CD4-positive, alpha-beta T cell (primary cell): ENCODE measurements at regions not wholly inside any gene's neighbourhood (a gene's known extent, or its start where the extent isn't known, plus 50 kb on each side); places are given as distances from the start of the nearest gene placed in this dataset.

ENCODE experiments used
- ATAC-seq: fragments of 200-7000 bp; cut with Tn5 transposase; one replicate; pipeline ENCODE4 v1.10.0; 2022; ENCODE audit warnings: mild to moderate bottlenecking; ENCODE audit not compliant: poor library complexity
- CTCF ChIA-PET: fragments of 350-600 bp; sonication (Branson Sonifier 250); formaldehyde crosslinking; loops from one replicate; lab custom pipeline; 2021; ENCODE audit warnings: antibody characterized with exemption, inconsistent platforms; lab: Charles Lee
- POLR2A ChIA-PET: fragments of 350-600 bp; sonication (Branson Sonifier 250); formaldehyde crosslinking; loops from one replicate; lab custom pipeline; 2021; ENCODE audit warnings: antibody characterized with exemption, inconsistent platforms; lab: Charles Lee
- DNase-seq, 14 experiments: peaks; one replicate each; pipeline ENCODE4 v3.0.0-alpha.2; 2013 to 2020; ENCODE audit warnings: mixed read lengths in 2 of 14
- H3K27ac ChIP-seq, 2 donors: one replicate each; pipeline versions ENCODE4 v1.5.1 to v1.7.0; 2013; ENCODE audit warnings: low read length in 2 of 2, low read depth in 1 of 2, mild to moderate bottlenecking in 1 of 2
- H3K27me3 ChIP-seq, 2 experiments: 1 replicate in 1 of 2; 2 replicates in 1 of 2; pipeline versions ENCODE4 v1.6.1 to v1.7.0; 2013; ENCODE audit warnings: low read length in 2 of 2, control low read depth in 1 of 2, mild to moderate bottlenecking in 1 of 2, moderate library complexity in 1 of 2; ENCODE audit not compliant: insufficient read depth in 2 of 2, control insufficient read depth in 1 of 2
- H3K36me3 ChIP-seq: one replicate; pipeline ENCODE4 v1.6.1; 2013; ENCODE audit warnings: low read length, control low read depth; ENCODE audit not compliant: insufficient read depth
- H3K4me1 ChIP-seq: one replicate; pipeline ENCODE4 v1.6.1; 2013; ENCODE audit warnings: low read length, control low read depth; ENCODE audit not compliant: insufficient read depth
- H3K4me3 ChIP-seq: one replicate; pipeline ENCODE4 v1.5.1; 2013; ENCODE audit warnings: mild to moderate bottlenecking, low read length, moderate library complexity
- H3K9me3 ChIP-seq, 2 experiments: 1 replicate in 1 of 2; 2 replicates in 1 of 2; pipeline versions ENCODE4 v1.6.1 to v1.7.0; 2013; ENCODE audit warnings: low read length in 2 of 2, mild to moderate bottlenecking in 2 of 2, control low read depth in 1 of 2, moderate library complexity in 1 of 2; ENCODE audit not compliant: control insufficient read depth in 1 of 2, insufficient read depth in 1 of 2
- H3K27ac Mint-ChIP-seq: one replicate; pipeline ENCODE4 v1.8.0; 2020; ENCODE audit warnings: mixed read lengths
- H3K27me3 Mint-ChIP-seq: one replicate; pipeline ENCODE4 v1.8.0; 2021; ENCODE audit warnings: mixed read lengths
- H3K36me3 Mint-ChIP-seq: one replicate; pipeline ENCODE4 v1.8.0; 2021; ENCODE audit warnings: low read depth, mixed read lengths
- H3K4me1 Mint-ChIP-seq: one replicate; pipeline ENCODE4 v1.8.0; 2021; ENCODE audit warnings: low read depth, mixed read lengths
- H3K4me3 Mint-ChIP-seq: one replicate; pipeline ENCODE4 v1.8.0; 2020; ENCODE audit warnings: mild to moderate bottlenecking, mixed read lengths
- H3K9me3 Mint-ChIP-seq: one replicate; pipeline ENCODE4 v1.8.0; 2020; ENCODE audit warnings: mixed read lengths
- intact Hi-C, 2 experiments: fragments of 100-400 bp; cut with DNase I in 1 of 2; cut with micrococcal nuclease in 1 of 2; formaldehyde crosslinking; loops; one replicate each; pipeline versions ENCODE4 v1.15.1 to v1.9.0; 2023 to 2025; cut with DNase I, micrococcal nuclease
- TF ChIP-seq, protein P1 (sequence below): fragments of 200-600 bp; IDR thresholded peaks from one replicate; pipeline ENCODE4 v1.8.0; 2022; ENCODE audit warnings: antibody characterized with exemption, mild to moderate bottlenecking

DNA sequence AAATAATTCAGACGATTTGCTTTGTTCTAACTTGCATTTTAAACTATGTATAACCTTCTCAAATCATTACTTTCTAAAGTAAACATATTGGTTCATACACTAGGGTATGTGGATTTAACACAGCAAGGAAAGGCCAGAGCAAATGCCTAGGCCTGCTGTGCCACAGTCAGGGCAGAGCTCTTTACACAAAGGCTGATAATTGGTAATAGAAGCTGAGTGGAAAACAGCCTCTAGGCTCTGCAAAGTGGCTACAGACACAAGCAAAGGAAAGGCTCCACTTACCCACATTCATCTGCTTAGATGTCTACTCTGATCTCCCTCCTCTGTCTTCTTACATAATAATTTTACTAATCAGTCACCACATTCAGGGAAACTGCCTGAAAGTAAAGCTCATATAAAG, 382.9 kb downstream of the OLFM4 start:
- Histone ChIP-seq H3K27ac (no peak overlapping the region), H3K36me3 (no peaks in the 10 kb centered on the region), H3K4me3 (no peak overlapping the region), H3K9me3 (peaks cover 0 to 17% of the 10 kb centered on the region in 2 experiments), H3K4me1 (no peaks in the 10 kb centered on the region), H3K27me3 (no peaks in the 10 kb centered on the region)
- DNase-seq = no peak
- Mint-ChIP-seq H3K9me3 (peaks cover 1% of the 10 kb centered on the region), H3K27ac (no peak overlapping the region), H3K4me3 (no peak overlapping the region), H3K27me3 (no peaks in the 10 kb centered on the region), H3K4me1 (no peaks in the 10 kb centered on the region), H3K36me3 (no peaks in the 10 kb centered on the region)
- ChIA-PET POLR2A (no interaction called here), CTCF (no interaction called here)
- intact Hi-C loops = no loop called here
- ATAC-seq = no peak
- TF ChIP-seq, protein P1, sequence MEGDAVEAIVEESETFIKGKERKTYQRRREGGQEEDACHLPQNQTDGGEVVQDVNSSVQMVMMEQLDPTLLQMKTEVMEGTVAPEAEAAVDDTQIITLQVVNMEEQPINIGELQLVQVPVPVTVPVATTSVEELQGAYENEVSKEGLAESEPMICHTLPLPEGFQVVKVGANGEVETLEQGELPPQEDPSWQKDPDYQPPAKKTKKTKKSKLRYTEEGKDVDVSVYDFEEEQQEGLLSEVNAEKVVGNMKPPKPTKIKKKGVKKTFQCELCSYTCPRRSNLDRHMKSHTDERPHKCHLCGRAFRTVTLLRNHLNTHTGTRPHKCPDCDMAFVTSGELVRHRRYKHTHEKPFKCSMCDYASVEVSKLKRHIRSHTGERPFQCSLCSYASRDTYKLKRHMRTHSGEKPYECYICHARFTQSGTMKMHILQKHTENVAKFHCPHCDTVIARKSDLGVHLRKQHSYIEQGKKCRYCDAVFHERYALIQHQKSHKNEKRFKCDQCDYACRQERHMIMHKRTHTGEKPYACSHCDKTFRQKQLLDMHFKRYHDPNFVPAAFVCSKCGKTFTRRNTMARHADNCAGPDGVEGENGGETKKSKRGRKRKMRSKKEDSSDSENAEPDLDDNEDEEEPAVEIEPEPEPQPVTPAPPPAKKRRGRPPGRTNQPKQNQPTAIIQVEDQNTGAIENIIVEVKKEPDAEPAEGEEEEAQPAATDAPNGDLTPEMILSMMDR = no peak

DNA sequence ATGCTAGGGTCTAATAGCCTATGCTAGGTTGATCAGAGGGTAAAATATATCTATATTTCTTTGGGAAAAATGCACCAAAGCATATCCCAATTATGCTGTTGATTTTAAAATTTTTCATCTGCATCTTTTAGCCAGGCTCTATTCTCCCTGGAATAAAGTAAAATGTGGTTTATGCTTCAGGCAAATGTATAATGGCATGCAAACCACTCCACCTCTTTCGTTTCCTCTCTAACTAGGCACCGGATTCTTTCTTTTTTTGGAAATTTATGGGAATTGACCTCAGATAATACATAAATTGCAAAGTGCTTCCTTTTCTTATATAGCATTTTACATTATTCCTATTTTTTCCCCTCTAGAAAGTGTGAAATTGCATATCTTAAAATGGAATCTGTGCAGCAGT, 386.5 kb downstream of the OLFM4 start:
- DNase-seq (no peak), ATAC-seq (no peak)
- TF ChIP-seq, protein P1 = no peak
- Histone ChIP-seq H3K27ac (no peak overlapping the region), H3K36me3 (no peaks in the 10 kb centered on the region), H3K9me3 (no peaks in the 10 kb centered on the region), H3K4me3 (no peak overlapping the region), H3K4me1 (no peaks in the 10 kb centered on the region), H3K27me3 (no peaks in the 10 kb centered on the region)
- Mint-ChIP-seq H3K9me3 (peaks cover 9% of the 10 kb centered on the region), H3K4me1 (no peaks in the 10 kb centered on the region), H3K4me3 (no peak overlapping the region), H3K36me3 (no peaks in the 10 kb centered on the region), H3K27me3 (no peaks in the 10 kb centered on the region), H3K27ac (no peak overlapping the region)
- intact Hi-C loops = no loop called here
- CTCF ChIA-PET = no interaction called here
- POLR2A ChIA-PET = no interaction called here

DNA sequence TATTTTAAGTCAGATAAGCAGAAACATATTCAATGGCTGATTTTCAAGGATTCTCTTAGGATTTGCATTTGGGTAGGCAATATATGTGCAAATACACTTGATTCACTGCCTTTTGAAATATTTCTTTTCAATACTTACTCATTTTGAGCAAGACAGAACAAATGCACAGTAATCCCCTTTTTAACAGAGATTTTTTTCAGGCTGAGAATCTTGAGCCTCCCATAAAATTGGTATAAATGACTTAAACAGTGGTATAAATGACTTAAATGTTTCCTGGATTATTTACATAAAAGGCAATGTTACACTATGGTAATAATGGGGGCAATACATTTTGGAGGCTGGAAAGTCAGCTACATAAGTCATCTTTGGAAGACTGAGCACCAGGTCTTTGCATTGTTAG, 389.0 kb downstream of the OLFM4 start:
- Histone ChIP-seq H3K9me3 (no peaks in the 10 kb centered on the region), H3K36me3 (no peaks in the 10 kb centered on the region), H3K27me3 (no peaks in the 10 kb centered on the region), H3K4me1 (no peaks in the 10 kb centered on the region), H3K27ac (no peak overlapping the region), H3K4me3 (no peak overlapping the region)
- intact Hi-C loops = no loop called here
- Mint-ChIP-seq H3K9me3 (peaks cover 9% of the 10 kb centered on the region), H3K27me3 (no peaks in the 10 kb centered on the region), H3K4me1 (no peaks in the 10 kb centered on the region), H3K4me3 (no peak overlapping the region), H3K36me3 (no peaks in the 10 kb centered on the region), H3K27ac (no peak overlapping the region)
- TF ChIP-seq, protein P1 = no peak
- POLR2A ChIA-PET = no interaction called here
- CTCF ChIA-PET = no interaction called here
- no peak for DNase-seq
- ATAC-seq = no peak
